Suppressor macrophage (primary cell): ENCODE measurements at regions not wholly inside any gene's neighbourhood (a gene's known extent, or its start where the extent isn't known, plus 50 kb on each side); places are given as distances from the start of the nearest gene placed in this dataset.
"Not testable (repeated sequence)": the region's sequence is repeated elsewhere in the genome, so short reads cannot be mapped to it uniquely, and the experiment has no call there.

Experiments used
- DNase-seq, 4 experiments: peaks; one replicate each; pipeline ENCODE4 v3.0.0-alpha.2; 2020 to 2022

DNA sequence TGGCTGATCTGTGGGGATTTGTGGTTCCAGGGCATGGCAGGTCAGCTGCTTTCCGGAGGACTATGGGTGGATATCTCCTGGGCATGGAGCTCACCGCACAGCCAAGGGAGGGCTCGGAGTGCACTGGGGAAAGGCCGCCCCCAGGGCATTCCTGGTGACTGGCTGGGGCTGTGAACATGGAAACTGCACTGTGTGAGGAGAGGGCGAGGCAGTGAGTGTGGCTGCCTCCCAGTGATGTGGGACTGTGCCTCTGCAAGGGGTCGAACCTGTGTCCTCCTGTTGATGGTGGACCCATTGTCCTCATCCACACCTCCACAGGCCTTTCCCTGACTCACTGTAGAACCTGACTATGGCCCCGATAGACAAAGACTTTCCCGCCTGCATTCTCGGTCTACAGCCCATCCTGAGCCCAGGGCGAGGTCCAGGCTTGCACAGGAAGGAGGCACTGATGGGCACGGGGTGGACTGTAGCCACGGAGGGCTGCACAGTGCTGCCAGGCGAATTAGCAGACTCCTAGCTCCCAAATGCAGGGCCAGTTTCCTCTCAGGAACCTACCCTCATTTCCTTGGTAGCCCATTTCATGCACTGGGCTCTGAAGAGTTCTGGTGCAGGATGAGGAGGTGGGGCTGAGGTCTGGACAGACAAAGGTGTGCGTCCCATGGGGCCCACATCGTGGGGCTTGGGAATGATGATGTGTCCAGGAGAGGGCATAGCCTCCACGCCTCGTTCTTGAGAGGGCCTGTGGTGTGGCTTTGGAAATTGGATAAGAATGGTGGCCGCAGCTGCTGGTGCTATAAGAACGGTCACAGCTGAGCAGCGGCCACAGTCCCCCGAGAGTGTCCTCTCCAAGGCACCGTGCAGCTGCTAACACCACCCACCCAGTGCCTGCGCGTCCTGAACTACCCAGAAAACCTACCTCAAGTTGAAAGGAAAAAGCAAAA lies 415.1 kb downstream of the TMEM121 start:
- no peak for DNase-seq

DNA sequence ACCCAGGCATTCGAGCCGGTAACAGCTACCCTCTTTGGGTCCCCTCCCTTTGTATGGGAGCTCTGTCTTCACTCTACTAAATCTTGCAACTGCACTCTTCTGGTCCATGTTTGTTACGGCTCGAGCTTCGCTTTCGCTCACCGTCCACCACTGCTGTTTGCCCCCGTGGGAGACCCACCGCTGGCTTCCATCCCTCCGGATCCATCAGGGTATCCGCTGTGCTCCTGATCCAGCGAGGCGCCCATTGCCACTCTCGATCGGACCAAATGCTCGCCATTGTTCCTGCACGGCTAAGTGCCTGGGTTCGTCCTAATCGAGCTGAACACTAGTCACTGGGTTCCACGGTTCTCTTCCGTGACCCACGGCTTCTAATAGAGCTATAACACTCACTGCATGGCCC lies 416.3 kb downstream of the TMEM121 start:
- DNase-seq = not testable (repeated sequence)

DNA sequence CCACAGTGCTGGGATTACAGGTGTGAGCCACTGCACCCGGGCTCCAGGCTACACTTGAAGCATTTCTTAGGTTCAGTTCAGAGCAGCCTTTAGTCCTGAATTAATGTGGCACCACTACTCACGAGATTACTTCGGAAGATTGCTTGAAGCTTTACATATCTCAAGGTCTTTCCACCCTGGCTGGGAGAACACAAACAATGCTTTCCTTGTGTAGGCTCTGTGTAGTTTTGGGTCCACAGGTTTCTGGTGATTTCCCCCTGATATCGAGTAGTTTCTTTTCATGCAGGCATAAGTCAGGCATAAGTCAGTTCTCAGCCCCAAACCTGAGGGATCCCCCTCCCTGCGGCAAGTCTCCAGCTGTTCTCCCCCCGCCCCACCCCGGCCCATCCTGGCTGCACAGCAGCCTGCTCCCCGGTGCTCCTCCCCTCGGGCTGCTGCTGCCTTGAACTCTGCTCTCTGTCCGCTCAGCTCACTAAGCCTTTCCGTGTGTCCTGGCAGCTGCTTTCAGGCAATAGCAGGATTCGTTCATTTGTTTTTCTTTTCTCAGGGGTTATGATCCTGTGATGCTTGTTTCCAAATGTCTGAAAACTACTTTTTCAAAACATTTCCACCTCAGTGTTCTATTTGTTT lies 417.7 kb downstream of the TMEM121 start:
- DNase-seq = no peak

DNA sequence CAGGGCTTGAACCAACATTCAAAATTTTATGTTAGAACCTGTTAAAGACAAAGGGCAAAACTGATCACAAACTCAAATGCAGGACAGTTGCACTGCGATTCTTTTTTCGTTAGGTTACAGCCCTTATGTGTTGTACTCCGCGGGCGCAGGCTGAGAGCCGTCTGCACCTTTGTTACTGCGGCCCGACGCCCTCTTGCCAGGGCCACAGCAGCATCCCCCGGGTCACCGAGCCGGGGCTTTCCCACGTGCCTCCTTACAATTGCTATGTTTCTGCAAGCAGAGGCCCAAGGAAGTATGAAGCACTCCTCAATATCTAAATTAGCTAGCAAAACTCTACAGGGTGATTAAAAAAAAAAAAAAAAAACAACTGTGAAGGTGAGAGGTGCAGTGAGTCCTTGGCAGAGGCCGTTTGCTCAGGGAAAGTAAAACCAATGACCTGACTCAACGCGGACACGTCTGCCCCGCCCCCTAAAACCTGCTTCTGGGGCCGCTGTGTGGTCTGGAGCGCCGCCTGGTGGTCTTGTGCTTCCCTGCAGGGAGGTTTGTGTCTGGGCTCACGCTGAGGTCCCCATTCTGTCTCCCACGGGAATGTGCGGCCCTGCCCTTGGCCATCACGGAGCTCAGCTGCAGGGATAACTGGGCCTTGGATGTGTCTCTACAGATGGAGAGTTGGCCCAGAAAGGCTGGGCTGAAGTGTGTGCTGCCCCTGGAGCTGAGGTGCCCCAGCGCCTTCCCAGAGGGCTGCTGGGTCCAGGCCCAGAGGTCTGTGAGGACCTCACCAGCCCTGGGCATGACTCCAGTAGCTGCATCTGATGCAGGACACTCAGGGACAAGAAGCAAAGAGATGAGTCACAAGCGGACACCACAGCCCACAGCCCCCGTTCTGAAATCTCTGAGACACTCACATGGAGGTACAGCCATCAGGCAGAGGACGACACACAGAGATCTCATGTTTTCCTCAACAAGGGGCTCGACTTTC lies 418.5 kb downstream of the TMEM121 start:
- DNase-seq = peak; percentile 76 to 88 (median 84)

- DNase-seq = peak; percentile 31 to 58 (median 50)
Measured at GRCh38 chr14:105945896-105946295, 419.5 kb downstream of the TMEM121 start.

- DNase-seq = no peak
Measured at GRCh38 chr14:105947599-105947998, 421.2 kb downstream of the TMEM121 start.

GRCh38 chr14:105948955-105949354 lies 422.6 kb downstream of the TMEM121 start:
- peak; percentile 64 to 84 (median 76) for DNase-seq

DNA sequence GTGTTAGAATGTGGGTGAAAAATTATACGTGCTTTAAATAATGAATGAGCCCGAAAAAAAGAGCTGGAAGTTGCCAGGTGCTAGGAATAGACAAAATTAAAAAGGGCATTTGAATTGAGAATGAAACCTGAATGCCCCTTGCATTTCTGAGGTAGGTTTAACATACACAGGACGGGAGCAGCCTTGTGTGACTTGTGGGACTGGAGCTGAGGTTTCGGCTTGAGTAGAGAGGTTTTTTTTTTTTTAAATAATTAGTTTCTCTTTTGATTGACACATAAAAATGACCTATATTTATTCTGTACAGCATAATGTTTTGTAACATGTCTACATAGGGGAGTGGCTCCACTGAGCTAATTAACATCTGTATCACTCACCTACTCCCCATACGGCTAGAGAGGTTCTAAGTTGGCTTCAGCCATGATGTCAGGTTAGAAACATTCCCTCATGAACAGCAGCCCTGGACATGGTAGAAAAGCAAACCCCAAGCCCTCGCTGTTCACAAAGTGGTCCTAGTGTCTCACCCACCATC lies 424.0 kb downstream of the TMEM121 start:
- DNase-seq = not testable (repeated sequence)

GRCh38 chr14:105951399-105951798 lies 425.0 kb downstream of the TMEM121 start:
- no peak for DNase-seq

GRCh38 chr14:105952222-105952621 lies 425.8 kb downstream of the TMEM121 start:
- DNase-seq = no peak

DNA sequence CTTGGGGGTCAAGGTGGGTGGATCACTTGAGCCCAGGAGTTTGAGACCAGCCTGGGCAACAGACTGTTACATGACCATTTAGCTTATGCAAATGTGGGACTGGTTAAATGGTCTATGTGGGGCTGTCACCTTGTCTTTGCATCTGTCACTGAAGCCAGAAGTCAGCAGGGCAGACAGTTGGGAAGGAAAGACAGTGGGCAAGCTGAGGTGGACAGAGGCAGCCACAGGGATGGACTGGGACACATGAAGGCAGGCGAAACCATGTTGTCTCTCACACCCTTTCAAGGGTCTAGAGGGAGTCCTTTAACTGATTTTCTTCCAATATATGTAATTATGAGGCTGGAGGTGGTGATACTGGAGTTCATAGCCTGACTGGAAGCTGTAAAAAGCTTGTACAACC lies 426.4 kb downstream of the TMEM121 start:
- DNase-seq = no peak

DNA sequence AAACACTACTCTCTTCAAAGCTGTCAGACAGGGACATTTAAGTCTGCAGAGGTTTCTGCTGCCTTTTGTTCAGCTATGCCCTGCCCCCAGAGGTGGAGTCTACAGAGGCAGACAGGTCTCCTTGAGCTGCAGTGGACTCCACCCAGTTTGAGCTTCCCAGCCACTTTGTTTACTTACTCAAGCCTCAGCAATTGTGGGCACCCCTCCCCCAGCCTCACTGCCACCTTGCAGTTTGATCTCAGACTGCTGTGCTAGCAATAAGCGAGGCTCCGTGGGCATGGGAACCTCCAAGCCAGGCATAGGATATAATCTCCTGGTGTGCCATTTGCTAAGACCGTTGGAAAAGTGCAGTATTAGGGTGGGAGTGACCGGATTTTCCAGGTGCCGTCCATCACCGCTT lies 435.2 kb downstream of the TMEM121 start:
- DNase-seq = not testable (repeated sequence)

DNA sequence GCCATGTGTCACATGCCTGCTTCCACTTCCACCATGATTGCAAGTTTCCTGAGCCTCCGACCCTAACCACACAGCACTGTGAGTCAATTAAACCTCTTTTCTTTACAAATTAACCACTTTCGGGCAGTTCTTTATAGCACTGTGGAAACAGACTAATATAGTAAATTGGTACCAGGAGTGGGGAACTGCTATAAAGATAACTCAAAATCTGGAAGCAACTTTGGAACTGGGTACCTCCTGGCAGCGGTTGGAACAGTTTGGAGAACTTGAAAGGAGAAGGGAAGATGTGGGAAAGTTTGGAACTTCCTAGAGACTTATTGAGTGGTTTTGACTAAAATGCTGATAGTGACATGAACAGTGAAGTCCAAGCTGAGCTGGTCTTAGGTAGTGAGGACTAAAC lies 436.1 kb downstream of the TMEM121 start:
- no peak for DNase-seq

DNA sequence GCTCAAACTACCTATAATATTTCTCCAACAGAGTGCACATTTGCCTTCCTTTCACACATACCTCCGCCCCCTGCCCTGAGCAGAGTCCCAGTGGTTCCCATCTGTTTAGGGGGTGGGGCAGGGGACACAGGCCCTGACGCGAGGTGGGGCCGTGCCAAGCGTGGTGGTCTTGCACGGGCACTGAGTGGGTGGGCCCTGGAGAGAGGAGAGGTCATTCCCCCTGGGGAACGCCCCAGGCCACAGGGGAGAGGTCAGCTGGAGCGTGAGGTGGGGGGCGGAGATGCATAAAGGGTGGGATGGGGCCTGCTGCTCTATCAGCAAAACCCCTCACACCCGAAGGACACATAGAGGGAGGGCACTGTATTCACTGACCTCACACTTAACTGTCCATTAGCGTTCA lies 441.9 kb downstream of the TMEM121 start:
- no peak for DNase-seq

GRCh38 chr14:105969026-105969425 lies 442.6 kb downstream of the TMEM121 start:
- peak; percentile 26 to 67 (median 56) for DNase-seq

DNA sequence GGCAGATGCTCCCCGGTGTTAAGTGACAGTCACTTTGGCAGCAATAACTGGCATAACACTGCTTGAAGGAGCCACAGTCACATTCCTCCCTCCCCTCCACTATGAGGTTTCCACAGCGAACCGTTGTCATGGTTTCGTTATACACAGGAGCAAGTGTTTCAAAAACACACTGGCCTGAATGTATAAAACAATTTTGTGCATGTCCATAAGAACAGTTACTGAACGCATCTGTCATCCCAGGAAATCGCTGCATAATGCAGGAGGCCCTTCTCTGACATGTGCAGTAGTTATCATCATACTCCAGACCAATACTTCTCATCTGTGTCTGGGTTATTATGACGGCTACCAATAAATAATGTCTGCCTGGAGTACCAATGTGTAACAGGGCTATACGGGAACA lies 444.4 kb downstream of the TMEM121 start:
- not testable (repeated sequence) for DNase-seq

DNA sequence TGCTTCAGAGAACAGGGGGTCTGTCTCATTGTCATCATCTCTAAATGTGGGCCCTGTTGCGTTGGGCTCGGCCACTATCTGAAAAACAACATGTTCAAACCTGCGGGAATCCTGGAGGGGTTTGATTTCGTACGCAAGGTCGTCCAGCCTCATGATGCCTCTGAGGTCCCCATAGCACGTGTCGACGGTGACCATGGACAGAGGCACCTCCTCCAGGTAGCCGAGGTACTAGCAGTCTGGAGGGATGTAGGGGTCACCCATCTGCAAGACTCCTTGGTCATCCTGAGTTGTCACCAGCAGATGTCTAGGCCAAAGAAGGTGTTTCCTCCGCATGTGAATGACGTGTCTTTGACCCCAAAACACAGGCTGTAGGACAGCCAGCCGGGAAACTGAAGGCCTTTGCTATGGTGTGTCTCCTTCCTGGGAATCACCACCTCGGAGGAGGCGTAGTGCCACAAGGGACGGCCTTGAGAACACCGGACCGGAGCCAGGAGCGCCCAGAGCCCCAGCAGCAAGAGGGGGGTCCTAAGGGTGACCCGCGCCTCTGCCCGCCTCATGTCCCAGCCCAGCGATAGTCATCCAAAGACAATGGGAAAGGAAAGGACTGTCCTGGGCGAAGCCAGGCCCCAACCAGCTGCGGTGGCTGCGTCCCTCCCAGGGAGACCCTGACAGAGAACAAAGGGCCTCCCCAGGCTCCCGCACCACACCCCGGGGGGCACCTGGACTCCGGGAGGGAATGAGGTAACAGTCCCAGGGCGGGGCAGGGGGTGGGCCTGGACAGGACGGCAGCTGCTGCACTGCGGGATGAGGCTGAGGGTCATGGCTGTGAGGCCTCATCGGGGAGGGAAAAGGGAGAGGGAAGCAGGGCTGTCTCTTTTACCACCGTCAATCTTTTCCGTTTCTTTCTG lies 445.5 kb downstream of the TMEM121 start:
- no peak for DNase-seq

DNA sequence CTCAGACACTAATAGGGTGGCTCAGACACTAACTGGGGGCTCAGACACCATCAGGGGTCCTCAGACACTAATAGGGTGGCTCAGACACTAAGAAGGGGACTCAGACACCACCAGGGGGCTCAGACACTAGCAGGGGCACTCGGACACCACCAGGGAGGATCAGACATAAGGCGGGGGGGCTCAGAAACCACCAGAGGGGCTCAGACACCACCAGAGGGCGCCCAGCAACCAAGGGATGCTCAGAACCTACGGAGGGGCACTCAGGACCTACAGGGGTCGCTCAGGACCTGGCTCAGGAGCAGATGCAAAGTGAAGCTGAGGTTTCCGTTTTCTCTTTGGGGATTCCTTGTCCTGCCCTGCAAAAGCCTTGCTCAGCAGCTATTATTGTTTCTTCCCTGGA lies 448.5 kb downstream of the TMEM121 start:
- DNase-seq = peak in 3 of 4 experiments; percentile 14 to 52 (median 14)

GRCh38 chr14:105978618-105979295 lies 452.4 kb downstream of the TMEM121 start:
- DNase-seq = no peak

- no peak for DNase-seq
Measured at GRCh38 chr14:105979446-105979845, 453.1 kb downstream of the TMEM121 start.

- no peak for DNase-seq
Measured at GRCh38 chr14:105980224-105980623, 453.8 kb downstream of the TMEM121 start.
